ENCODE measurements at regions not wholly inside any gene's neighbourhood (a gene's known extent, or its start where the extent isn't known, plus 50 kb on each side); places are given as distances from the start of the nearest gene placed in this dataset.

- TF ChIP-seq CTCF (IDR thresholded peaks at IDR 0.05; ENCODE audit: borderline replicate concordance, extremely low read depth, low read length, poor library complexity, severe bottlenecking) (no peak), EZH2 (IDR thresholded peaks at IDR 0.05; ENCODE audit: borderline replicate concordance, low read depth, low read length, severe bottlenecking) (no peak)
These were observed 159.5 kb downstream of the ETS2 start for GRCh38 chr21:38965241-38965640.
